ENCODE measurements at regions not wholly inside any gene's neighbourhood (a gene's known extent, or its start where the extent isn't known, plus 50 kb on each side); places are given as distances from the start of the nearest gene placed in this dataset.

DNA sequence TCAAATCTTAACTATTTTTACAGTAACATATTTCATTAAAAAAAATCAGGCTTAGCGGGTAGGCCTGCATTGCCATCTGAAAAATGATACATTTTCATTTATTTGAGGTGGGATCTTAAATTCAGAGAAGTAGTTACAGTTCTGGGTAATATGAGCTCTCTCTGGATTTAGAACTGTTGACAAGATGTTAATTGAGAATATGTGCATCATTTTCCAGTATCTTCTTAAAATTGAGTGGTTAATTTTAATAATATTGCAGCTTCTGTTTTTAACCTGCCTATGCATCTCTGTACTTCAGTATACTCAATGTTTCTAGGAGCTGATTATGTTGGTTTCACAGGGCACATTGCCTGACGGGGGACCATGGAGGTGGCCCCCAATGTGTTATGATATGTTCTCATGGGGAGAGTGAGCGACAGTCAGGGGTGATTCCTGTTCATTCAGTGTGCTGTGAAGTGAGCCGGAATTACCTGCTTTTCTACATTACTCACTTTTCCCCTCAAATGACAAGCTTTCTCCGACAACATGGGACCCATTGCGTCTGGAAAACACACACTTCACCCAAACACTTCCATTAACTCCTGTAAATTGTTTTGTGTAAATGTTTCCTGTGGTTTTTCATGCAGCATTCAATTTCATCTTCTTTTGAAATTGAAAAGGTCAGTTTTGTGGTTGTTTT is 406.2 kb downstream of the MTX2 start:
- H3K36me3 ChIP-seq, result no peaks in the 10 kb centered on the region
- H3K4me3 ChIP-seq, result no peak overlapping the region
- DNase-seq, result no peak
- H3K9me3 ChIP-seq, result no peaks in the 10 kb centered on the region
- no peaks in the 10 kb centered on the region for H3K27me3 ChIP-seq

DNA sequence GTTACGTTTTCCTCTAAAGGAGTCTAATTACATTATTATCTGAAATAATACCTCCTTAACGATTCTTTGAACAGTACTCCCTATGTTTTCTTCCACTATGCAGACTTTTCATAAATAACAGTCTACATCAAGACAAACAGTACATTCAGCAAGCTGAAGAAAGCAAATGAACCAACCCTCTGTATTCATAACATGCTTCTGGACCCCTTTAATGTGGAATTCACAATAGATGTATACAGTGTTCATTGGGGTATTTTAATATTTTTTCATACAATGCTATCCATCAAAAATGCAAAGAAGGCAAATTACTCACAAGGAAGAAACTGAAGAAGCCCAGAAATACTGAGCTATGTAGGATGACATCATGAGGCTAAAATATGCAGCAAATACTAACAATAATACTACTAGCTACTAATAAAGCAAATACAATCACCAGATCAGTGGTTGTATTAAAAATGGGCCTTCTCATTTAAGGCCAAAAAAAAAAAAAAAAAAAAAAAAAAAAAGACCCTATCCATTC is 408.6 kb downstream of the MTX2 start:
- no peaks in the 10 kb centered on the region for H3K36me3 ChIP-seq
- DNase-seq, result no peak
- no peak overlapping the region for H3K4me3 ChIP-seq
- H3K27me3 ChIP-seq, result 0 out of 2 replicates have a peak, but pooled peaks cover under 1% of the 10 kb centered on the region
- H3K9me3 ChIP-seq, result no peaks in the 10 kb centered on the region

DNA sequence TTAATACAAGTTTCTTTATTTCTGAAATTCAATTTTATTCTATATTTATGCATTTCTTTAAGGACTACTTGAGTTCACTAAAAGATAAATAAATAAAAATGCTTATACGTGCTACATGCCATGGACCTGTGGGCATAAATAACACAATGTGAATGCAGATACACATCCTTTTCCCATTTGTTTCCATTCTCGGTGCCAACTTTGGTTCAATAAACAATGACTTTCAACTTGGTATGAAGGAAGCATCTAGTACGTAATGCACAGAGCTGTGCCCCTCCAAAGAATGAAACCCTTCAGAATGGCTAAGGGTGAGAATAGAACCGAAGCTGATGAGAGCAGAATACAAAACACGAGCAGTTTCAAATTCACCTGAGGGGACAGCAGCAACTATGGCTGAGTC is 409.3 kb downstream of the MTX2 start:
- Histone ChIP-seq H3K36me3 (no peaks in the 10 kb centered on the region), H3K27me3 (peaks cover 5% of the 10 kb centered on the region; the same call in 1 of the 2 replicates), H3K4me3 (no peak overlapping the region), H3K9me3 (no peaks in the 10 kb centered on the region)
- no peak for DNase-seq

DNA sequence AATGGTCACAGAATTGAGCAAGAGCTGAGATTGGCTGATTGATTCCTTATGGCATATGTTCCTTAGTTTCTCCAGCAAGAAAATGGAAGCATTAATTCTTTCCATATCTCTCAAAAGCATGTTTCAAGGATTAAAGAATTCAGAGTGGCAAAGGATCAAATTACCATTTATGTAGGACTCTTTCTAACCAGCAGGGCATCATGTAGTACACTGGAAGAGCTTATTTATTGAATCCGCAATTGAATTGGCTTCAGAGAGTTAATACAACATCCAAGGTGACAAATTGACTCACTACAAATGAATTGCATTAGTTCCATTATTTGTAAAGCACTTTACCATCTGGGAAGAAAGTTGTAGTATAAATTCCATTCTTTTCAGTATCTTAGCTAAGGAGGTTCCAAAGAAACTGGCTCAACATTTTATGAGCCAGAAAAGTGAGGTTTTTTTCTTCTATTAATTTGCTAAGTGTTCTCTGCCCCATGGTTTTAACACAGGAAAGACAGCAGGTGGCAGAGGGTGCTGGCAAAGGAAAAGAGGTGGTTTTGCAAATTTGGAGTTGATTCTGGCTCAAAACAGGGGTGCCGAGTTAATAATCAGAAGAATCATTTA is 409.9 kb downstream of the MTX2 start:
- no peak for DNase-seq
- no peak overlapping the region for H3K4me3 ChIP-seq
- peaks cover 6% of the 10 kb centered on the region; the same call in 1 of the 2 replicates for H3K27me3 ChIP-seq
- no peaks in the 10 kb centered on the region for H3K9me3 ChIP-seq
- no peaks in the 10 kb centered on the region for H3K36me3 ChIP-seq

DNA sequence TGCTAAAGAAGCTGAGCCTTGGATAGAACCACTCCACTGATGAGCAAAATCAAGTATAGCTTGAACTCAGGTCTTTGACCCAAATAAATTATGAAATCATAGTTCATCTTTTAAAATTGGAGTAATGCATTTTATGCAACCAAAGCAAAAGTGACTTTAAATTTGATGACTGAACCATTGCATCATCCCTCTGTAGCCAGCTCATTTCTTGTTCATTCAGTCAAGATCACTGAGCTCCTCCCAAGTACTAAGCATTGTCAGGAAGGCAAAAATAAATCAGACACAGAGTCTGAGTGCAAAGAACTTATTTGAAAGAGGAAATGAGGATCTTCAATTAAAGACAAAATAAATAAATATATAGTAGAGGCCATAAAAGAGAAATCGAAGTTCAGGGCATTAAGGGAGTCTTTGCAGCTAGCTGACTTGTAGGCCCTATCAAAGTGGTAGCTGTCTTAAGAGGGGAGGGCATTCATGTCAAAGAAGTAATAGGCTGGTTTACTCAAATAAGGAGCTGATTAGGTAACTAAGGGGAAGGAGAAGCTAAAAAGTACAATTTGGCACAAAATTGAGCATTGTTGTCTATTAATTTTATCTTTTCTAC is 411.8 kb downstream of the MTX2 start:
- no peak for DNase-seq
- no peaks in the 10 kb centered on the region for H3K9me3 ChIP-seq
- H3K4me3 ChIP-seq, result no peak overlapping the region
- peaks cover 8% of the 10 kb centered on the region; the same call in 1 of the 2 replicates for H3K27me3 ChIP-seq
- H3K36me3 ChIP-seq, result no peaks in the 10 kb centered on the region

DNA sequence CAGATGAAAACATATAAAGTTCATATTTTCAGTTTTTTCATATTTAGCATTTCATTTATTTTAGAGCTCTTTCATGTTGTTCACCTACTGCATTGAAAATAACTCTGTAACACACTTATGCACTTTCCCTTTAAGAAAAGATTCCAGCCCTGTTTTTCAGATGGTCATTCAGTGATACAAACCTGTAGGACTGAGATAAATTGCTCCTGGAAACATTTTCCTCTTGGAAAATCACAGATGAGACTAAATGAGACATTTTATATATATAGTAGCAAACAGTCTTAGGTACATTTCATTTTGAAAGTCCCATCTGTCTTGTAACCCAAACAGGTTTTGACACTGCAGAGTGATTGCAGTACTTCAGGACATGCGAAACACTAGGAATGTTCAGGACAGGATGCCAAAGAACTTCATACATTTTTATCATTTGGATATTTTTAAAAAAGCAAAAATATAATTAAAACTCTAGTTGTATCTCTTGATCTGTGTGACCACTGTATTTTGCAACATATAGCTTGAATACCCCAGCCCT is 412.4 kb downstream of the MTX2 start:
- H3K9me3 ChIP-seq, result no peaks in the 10 kb centered on the region

DNA sequence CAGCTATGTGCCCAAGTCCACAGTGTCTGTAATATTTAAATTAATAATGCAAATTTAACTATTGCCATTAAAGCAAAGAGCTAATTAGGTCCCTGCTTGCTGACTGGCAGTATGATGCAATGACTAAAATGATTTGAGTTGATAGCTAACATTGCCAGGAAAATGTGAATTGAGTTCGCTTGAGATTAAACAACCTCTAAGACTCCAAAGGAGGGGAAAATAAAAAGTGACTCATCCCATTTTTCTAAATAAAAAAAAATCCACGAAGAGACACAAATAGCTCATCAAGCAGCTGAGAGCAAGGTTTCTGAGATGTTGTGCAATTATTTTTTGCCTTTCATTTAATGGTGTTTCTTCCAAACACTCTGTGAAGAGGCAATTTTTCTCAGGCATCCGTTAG is 413.0 kb downstream of the MTX2 start:
- H3K36me3 ChIP-seq, result no peaks in the 10 kb centered on the region
- peaks cover 8% of the 10 kb centered on the region; the same call in 1 of the 2 replicates for H3K27me3 ChIP-seq
- H3K9me3 ChIP-seq, result no peaks in the 10 kb centered on the region
- H3K4me3 ChIP-seq, result no peak overlapping the region
- DNase-seq, result no peak

More for the DNA sequence above, 412.4 kb downstream of the MTX2 start:
- DNase-seq, result no peak
- Histone ChIP-seq H3K27me3 (peaks cover 8% of the 10 kb centered on the region; the same call in 1 of the 2 replicates), H3K4me3 (no peak overlapping the region), H3K36me3 (no peaks in the 10 kb centered on the region)

DNA sequence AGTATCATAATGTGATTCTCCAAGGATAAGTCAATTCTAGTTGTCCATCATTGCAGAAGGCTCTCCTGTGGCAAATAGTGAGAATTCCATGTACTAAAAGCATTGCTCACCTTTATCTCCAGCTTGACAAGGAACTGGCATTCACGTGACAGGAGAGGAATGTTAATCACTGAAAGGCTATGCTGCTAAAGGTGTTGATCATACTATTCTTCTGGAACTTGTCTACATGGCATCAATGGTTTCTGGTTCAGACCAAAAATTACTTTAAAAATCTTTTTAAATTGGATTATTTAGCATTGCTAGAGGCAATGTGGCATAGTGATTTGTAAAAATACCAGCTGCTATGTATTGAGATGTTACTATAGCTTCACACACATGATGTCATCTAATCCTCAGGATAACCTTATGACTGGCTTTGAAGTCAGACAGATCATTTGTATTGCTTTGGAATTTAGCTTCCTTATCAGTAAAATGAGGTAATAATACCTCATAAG is 414.4 kb downstream of the MTX2 start:
- H3K36me3 ChIP-seq, result no peaks in the 10 kb centered on the region
- H3K27me3 ChIP-seq, result peaks cover 8% of the 10 kb centered on the region; the same call in 1 of the 2 replicates
- no peak for DNase-seq
- H3K4me3 ChIP-seq, result no peak overlapping the region
- H3K9me3 ChIP-seq, result no peaks in the 10 kb centered on the region

DNA sequence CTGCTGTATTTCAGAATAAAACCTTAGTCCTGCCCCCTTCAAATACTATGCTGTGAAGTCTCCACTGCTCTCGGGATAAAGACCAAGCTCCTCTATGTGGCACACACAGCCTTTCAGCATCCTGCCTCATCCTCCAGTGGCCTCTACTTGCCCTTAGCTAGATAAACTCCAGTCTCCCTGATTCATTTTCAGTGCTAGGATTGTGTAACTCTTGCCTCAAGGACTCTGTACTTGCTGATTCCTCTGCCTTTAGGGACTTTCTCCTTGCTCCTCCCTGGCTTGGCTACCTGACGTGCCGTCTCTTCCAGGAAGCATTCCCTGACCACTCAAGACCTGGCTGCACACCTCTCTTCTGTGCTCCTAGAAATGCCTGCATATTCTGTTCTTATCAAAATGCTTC is 416.7 kb downstream of the MTX2 start:
- Histone ChIP-seq H3K4me3 (no peak overlapping the region), H3K27me3 (peaks cover 8% of the 10 kb centered on the region; the same call in 1 of the 2 replicates), H3K36me3 (no peaks in the 10 kb centered on the region), H3K9me3 (no peaks in the 10 kb centered on the region)
- DNase-seq, result no peak

DNA sequence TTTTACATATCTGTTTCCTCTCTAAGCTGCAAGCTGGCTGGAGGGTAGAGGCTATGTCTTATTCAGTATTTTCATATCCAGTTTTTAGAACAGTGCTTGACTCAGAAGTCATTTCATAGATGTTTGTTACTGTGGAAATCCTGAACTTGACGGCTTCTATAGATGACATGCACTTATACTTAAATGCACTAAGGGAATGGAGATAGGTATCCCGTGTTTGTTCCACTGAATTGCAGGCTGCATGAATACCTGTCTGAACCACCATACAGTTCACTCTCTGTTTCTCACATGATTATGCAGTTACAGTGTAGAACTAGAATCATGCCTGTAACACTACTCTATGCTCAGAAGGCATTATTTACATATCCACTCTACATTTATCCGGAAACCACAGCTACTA is 417.1 kb downstream of the MTX2 start:
- Histone ChIP-seq H3K27me3 (peaks cover 8% of the 10 kb centered on the region; the same call in 1 of the 2 replicates), H3K36me3 (no peaks in the 10 kb centered on the region), H3K9me3 (no peaks in the 10 kb centered on the region), H3K4me3 (no peak overlapping the region)
- DNase-seq, result no peak

DNA sequence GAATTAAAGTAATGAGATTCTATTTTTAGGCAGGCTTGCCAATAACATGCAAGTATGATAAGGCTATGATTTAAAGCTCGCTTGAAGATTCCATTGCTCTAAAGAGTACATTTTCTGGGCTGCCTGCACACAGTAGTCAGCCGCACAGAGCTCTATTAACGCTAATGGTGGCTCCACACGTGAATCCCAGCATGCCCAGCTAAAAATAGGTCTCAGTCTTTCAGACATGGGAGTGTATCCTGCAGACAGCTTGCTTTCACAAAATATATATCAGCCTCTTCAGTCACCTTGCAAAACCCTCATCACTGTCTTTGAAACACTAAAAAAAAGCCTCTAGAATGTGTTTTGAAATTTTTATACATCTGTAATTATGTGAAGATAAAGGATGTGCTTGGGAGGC is 418.1 kb downstream of the MTX2 start:
- Histone ChIP-seq H3K4me3 (no peak overlapping the region), H3K9me3 (no peaks in the 10 kb centered on the region), H3K36me3 (no peaks in the 10 kb centered on the region), H3K27me3 (peaks cover 8% of the 10 kb centered on the region; the same call in 1 of the 2 replicates)
- no peak for DNase-seq

DNA sequence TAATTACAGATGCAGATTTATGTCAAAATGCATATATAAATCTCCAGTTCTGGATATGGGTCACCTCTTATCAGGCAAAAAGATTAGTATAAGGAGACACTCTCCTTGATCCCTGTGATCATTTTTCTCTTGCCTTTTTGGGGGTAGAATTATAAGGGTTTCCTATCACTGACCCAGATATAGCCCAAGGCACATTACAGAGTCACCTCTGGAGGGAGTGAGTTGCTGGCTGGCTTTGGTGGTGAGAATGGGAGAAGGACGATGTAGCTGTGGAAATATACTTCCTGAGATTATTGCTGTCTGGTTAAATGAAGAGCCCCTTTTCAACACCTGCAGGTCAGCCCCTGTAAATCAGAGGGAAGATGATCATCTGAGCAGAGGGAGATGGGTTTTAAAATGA is 418.7 kb downstream of the MTX2 start:
- Histone ChIP-seq H3K4me3 (no peak overlapping the region), H3K36me3 (no peaks in the 10 kb centered on the region), H3K9me3 (no peaks in the 10 kb centered on the region), H3K27me3 (peaks cover 6% of the 10 kb centered on the region; the same call in 1 of the 2 replicates)
- no peak for DNase-seq

DNA sequence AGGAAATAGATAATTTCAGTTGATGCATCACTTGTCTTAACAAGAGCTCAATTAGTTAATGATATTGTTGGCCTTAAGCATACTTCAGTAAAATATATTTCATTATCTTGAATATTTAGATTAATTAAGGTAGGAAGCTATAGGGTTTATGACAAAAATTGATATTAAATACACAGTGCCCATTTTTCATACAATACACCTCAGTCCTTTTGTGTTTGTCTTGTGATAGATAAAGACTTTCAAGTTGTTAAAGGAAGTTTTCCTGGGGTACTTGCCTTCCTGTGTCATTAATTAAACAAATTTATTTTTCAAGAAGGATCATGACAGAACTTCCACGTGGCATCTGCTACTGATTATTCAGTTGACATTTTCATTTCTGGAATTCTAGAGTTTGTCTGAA is 420.5 kb downstream of the MTX2 start:
- Histone ChIP-seq H3K9me3 (no peaks in the 10 kb centered on the region), H3K36me3 (no peaks in the 10 kb centered on the region), H3K27me3 (0 out of 2 replicates have a peak, but pooled peaks cover 4% of the 10 kb centered on the region), H3K4me3 (no peak overlapping the region)
- DNase-seq, result no peak

DNA sequence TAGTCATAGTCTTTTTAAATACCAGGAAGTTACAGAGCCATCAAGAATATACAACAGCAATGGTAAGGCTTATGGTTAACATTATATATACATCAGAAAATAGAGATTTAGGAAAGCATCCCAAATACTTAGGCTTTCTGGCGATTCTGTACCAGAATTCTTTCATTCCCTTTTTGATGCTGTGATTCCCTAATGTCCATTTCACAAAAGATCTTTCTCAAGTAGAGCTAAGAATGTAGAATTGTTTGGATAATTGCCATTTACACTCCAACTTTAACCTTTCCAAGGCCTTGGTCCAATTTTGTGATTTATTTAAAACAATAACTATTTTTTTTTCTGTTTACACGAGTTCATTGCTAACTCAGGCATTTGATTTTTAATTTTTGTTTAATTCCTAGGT is 422.2 kb downstream of the MTX2 start:
- no peak for DNase-seq
- no peak overlapping the region for H3K4me3 ChIP-seq
- H3K27me3 ChIP-seq, result 0 out of 2 replicates have a peak, but pooled peaks cover 2% of the 10 kb centered on the region
- H3K36me3 ChIP-seq, result no peaks in the 10 kb centered on the region
- H3K9me3 ChIP-seq, result no peaks in the 10 kb centered on the region

DNA sequence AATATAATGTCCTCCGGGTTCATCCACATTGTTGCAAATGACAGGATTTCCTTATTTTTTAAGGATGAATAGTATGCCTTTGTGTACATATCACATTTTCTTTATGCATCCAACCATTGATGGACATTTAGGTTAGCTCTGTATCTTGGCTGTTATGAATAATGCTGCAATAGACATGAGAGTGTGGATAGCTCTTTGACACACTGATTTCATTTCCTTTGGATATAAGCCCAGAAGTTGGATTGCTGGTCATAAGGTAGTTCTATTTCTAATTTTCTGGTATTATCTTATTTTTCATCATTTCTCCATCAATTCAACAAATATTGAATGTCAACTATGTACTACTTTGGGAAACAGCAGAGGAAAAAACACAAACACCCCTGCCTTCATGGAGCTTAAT is 423.3 kb downstream of the MTX2 start:
- Histone ChIP-seq H3K4me3 (no peak overlapping the region), H3K36me3 (no peaks in the 10 kb centered on the region), H3K27me3 (0 out of 2 replicates have a peak, but pooled peaks cover 2% of the 10 kb centered on the region), H3K9me3 (no peaks in the 10 kb centered on the region)
- no peak for DNase-seq

DNA sequence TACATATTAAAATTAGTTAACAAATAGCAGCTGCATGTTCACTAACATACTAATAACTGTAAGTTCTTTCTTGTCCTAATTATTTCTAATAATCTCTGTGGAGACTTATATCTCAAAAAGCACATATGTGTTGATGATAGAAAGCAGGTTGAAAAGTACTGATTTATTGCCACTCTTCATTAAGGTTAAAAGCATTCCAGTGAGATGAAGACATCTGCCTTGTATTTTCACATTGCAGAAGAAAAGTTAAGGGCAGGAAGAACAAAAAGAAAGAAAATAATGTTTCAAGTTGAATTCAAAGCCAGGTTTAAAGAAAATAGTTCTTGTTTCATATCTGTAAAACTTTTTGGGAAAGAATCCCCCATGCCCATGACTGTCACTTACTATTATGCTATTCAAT is 429.9 kb downstream of the MTX2 start:
- Histone ChIP-seq H3K36me3 (no peaks in the 10 kb centered on the region), H3K27me3 (no peaks in the 10 kb centered on the region), H3K4me3 (no peak overlapping the region), H3K9me3 (no peaks in the 10 kb centered on the region)
- no peak for DNase-seq

DNA sequence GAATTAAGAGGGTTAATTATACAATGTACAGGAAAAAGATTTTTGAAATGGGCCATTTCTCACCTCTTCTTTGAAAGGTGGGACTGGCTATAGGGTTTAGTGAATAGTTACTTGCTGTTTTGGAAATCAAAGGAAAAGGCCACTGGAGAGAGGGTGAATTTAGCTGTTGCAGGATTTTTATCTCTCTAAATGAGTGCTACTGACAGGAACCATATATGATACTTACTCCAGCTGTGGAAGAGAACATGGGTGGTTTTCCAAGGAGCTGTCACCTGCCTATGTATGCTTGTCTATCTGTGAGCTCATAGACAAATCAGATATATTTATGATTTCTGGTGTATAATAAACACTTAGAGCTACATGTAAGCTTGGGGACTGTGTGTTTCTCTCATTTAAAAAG is 430.4 kb downstream of the MTX2 start:
- no peaks in the 10 kb centered on the region for H3K27me3 ChIP-seq
- H3K4me3 ChIP-seq, result no peak overlapping the region
- no peaks in the 10 kb centered on the region for H3K36me3 ChIP-seq
- H3K9me3 ChIP-seq, result no peaks in the 10 kb centered on the region
- DNase-seq, result no peak
